Endodermal cell (in vitro differentiated cells): ENCODE measurements at regions not wholly inside any gene's neighbourhood (a gene's known extent, or its start where the extent isn't known, plus 50 kb on each side); places are given as distances from the start of the nearest gene placed in this dataset.

Experiments
- DNase-seq: peaks from one replicate; pipeline ENCODE4 v3.0.0-alpha.2; 2017
- H3K27ac ChIP-seq: 2 replicates; pipeline ENCODE4 v1.5.1; 2013; ENCODE audit warnings: mild to moderate bottlenecking, low read depth, low read length, moderate library complexity
- H3K27me3 ChIP-seq: 2 replicates; pipeline ENCODE4 v1.6.1; 2013; ENCODE audit warnings: mild to moderate bottlenecking, low read length, moderate library complexity; ENCODE audit not compliant: insufficient read depth, control insufficient read depth, poor library complexity, severe bottlenecking
- H3K36me3 ChIP-seq: 2 replicates; pipeline ENCODE4 v1.7.0; 2013; ENCODE audit warnings: mild to moderate bottlenecking, low read length, moderate library complexity; ENCODE audit not compliant: control insufficient read depth, insufficient read depth
- H3K4me1 ChIP-seq: one replicate; pipeline ENCODE4 v1.7.0; 2013; ENCODE audit warnings: low read length; ENCODE audit not compliant: control insufficient read depth, insufficient read depth
- H3K4me3 ChIP-seq: 2 replicates; pipeline ENCODE4 v1.5.1; 2013; ENCODE audit warnings: mild to moderate bottlenecking, low read length, moderate library complexity
- H3K9ac ChIP-seq: 2 replicates; pipeline ENCODE4 v1.6.1; 2013; ENCODE audit warnings: mild to moderate bottlenecking, low read length, moderate library complexity; ENCODE audit not compliant: poor library complexity, severe bottlenecking; ENCODE audit errors: extremely low read depth
- H3K9me3 ChIP-seq: 2 replicates; pipeline ENCODE4 v1.6.1; 2013; ENCODE audit warnings: mild to moderate bottlenecking, low read length, moderate library complexity; ENCODE audit not compliant: control insufficient read depth
- H3K27ac Mint-ChIP-seq: 2 replicates; pipeline ENCODE4 v1.8.0; 2020; ENCODE audit warnings: mixed read lengths
- H3K27me3 Mint-ChIP-seq: 2 replicates; pipeline ENCODE4 v1.8.0; 2021; ENCODE audit warnings: mild to moderate bottlenecking, mixed read lengths; ENCODE audit not compliant: insufficient read depth
- H3K36me3 Mint-ChIP-seq: 2 replicates; pipeline ENCODE4 v1.8.0; 2020; ENCODE audit warnings: low read depth, mixed read lengths
- H3K4me1 Mint-ChIP-seq: 2 replicates; pipeline ENCODE4 v1.8.0; 2020; ENCODE audit warnings: mixed read lengths
- H3K4me3 Mint-ChIP-seq: 2 replicates; pipeline ENCODE4 v1.8.0; 2020; ENCODE audit warnings: mild to moderate bottlenecking, moderate library complexity, mixed read lengths
- H3K9me3 Mint-ChIP-seq: 2 replicates; pipeline ENCODE4 v1.8.0; 2020; ENCODE audit warnings: mild to moderate bottlenecking, mixed read lengths
- CTCF ChIP-seq: fragments of 200-600 bp; sonication (generic); conservative IDR thresholded peaks from 2 replicates; pipeline ENCODE4 v1.5.0; 2021; ENCODE audit warnings: antibody characterized with exemption, mild to moderate bottlenecking
- WGBS, 2 experiments: methylation state at CpG; one replicate each; pipeline versions ENCODE4 v1.1.5 to v1.1.7; 2013; ENCODE audit warnings: missing lambda C conversion rate in 2 of 2, mixed read lengths in 1 of 2; ENCODE audit not compliant: insufficient coverage in 1 of 2, insufficient read length in 1 of 2; 5-methylcytosine and 5-hydroxymethylcytosine counted together

GRCh38 chr6:6521961-6522482 is 66.5 kb upstream of the LY86 start:
- Histone ChIP-seq H3K27ac (no peak overlapping the region), H3K4me1 (no peaks in the 10 kb centered on the region), H3K27me3 (no peaks in the 10 kb centered on the region), H3K9ac (no peak overlapping the region), H3K36me3 (no peaks in the 10 kb centered on the region), H3K9me3 (no peaks in the 10 kb centered on the region), H3K4me3 (no peak overlapping the region)
- 84 to 91% methylated on average over 7 to 8 of the region's 8 CpGs for WGBS, 2 experiments
- Mint-ChIP-seq H3K36me3 (no peaks in the 10 kb centered on the region), H3K27me3 (no peaks in the 10 kb centered on the region), H3K9me3 (no peaks in the 10 kb centered on the region), H3K4me3 (no peak overlapping the region), H3K4me1 (no peaks in the 10 kb centered on the region), H3K27ac (no peak overlapping the region)
- no peak for DNase-seq
- TF ChIP-seq CTCF: no peak

- H3K9me3 Mint-ChIP-seq: no peaks in the 10 kb centered on the region
- H3K27ac Mint-ChIP-seq: no peak overlapping the region
- H3K4me3 ChIP-seq: no peak overlapping the region
Measured at GRCh38 chr6:6522709-6523108, 65.8 kb upstream of the LY86 start.

GRCh38 chr6:6524951-6525350 is 63.6 kb upstream of the LY86 start:
- no peaks in the 10 kb centered on the region for H3K36me3 Mint-ChIP-seq
- Histone ChIP-seq H3K27me3 (no peaks in the 10 kb centered on the region), H3K36me3 (no peaks in the 10 kb centered on the region), H3K4me3 (no peak overlapping the region), H3K9me3 (no peaks in the 10 kb centered on the region), H3K4me1 (no peaks in the 10 kb centered on the region), H3K9ac (no peak overlapping the region), H3K27ac (no peak overlapping the region)
- WGBS, 2 experiments: 57 to 85% methylated on average over 1 to 3 of the region's 3 CpGs
- TF ChIP-seq CTCF: no peak
- H3K27ac Mint-ChIP-seq: no peak overlapping the region
- no peaks in the 10 kb centered on the region for H3K9me3 Mint-ChIP-seq
- H3K27me3 Mint-ChIP-seq: no peaks in the 10 kb centered on the region
- H3K4me3 Mint-ChIP-seq: no peak overlapping the region
- DNase-seq: no peak
- H3K4me1 Mint-ChIP-seq: no peaks in the 10 kb centered on the region

More at GRCh38 chr6:6522709-6523108, 65.8 kb upstream of the LY86 start:
- Histone ChIP-seq H3K27me3 (no peaks in the 10 kb centered on the region), H3K36me3 (no peaks in the 10 kb centered on the region), H3K9ac (no peak overlapping the region), H3K27ac (no peak overlapping the region), H3K9me3 (no peaks in the 10 kb centered on the region), H3K4me1 (no peaks in the 10 kb centered on the region)
- Mint-ChIP-seq H3K4me1 (no peaks in the 10 kb centered on the region), H3K27me3 (no peaks in the 10 kb centered on the region), H3K4me3 (no peak overlapping the region), H3K36me3 (no peaks in the 10 kb centered on the region)
- WGBS, 2 experiments: 90 to 100% methylated on average over 5 of the region's 5 CpGs
- DNase-seq: no peak
- TF ChIP-seq CTCF: no peak
